ENCODE measurements at regions not wholly inside any gene's neighbourhood (a gene's known extent, or its start where the extent isn't known, plus 50 kb on each side); places are given as distances from the start of the nearest gene placed in this dataset.

DNA sequence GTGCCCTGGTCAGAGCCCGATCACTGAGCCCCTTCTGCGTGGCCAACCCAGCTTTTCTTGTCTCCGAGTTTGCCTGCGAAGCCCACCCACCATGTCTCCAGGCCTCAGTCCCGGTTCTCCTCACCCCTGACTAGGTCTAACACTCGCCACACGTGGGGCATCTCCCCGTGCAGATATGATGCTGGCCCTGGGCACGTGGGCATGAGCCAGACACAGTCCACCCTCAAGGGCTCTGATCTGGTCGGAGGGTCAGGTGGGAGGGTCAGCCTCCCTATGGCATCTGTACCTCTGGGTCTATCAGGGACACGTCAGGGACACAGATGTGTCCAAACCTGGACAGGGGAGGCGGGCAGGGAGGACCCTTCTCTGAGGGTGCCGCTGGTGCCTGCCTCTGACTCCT is 95.4 kb downstream of the RHOB start:
- no peak overlapping the region for H3K4me3 ChIP-seq
- no peak overlapping the region for H3K27ac ChIP-seq
- no peaks in the 10 kb centered on the region for H3K4me1 ChIP-seq
- H3K9me3 ChIP-seq, result peaks cover 6% of the 10 kb centered on the region
- TF ChIP-seq, protein P1, sequence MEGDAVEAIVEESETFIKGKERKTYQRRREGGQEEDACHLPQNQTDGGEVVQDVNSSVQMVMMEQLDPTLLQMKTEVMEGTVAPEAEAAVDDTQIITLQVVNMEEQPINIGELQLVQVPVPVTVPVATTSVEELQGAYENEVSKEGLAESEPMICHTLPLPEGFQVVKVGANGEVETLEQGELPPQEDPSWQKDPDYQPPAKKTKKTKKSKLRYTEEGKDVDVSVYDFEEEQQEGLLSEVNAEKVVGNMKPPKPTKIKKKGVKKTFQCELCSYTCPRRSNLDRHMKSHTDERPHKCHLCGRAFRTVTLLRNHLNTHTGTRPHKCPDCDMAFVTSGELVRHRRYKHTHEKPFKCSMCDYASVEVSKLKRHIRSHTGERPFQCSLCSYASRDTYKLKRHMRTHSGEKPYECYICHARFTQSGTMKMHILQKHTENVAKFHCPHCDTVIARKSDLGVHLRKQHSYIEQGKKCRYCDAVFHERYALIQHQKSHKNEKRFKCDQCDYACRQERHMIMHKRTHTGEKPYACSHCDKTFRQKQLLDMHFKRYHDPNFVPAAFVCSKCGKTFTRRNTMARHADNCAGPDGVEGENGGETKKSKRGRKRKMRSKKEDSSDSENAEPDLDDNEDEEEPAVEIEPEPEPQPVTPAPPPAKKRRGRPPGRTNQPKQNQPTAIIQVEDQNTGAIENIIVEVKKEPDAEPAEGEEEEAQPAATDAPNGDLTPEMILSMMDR (IDR thresholded peaks at IDR 0.05), result no peak
- H3K27me3 ChIP-seq (ENCODE audit: low read depth), result no peaks in the 10 kb centered on the region
- DNase-seq (no peak), ATAC-seq (no peak)
- no peaks in the 10 kb centered on the region for H3K36me3 ChIP-seq
- intact Hi-C loops (cut with DNase I), result no loop called here

DNA sequence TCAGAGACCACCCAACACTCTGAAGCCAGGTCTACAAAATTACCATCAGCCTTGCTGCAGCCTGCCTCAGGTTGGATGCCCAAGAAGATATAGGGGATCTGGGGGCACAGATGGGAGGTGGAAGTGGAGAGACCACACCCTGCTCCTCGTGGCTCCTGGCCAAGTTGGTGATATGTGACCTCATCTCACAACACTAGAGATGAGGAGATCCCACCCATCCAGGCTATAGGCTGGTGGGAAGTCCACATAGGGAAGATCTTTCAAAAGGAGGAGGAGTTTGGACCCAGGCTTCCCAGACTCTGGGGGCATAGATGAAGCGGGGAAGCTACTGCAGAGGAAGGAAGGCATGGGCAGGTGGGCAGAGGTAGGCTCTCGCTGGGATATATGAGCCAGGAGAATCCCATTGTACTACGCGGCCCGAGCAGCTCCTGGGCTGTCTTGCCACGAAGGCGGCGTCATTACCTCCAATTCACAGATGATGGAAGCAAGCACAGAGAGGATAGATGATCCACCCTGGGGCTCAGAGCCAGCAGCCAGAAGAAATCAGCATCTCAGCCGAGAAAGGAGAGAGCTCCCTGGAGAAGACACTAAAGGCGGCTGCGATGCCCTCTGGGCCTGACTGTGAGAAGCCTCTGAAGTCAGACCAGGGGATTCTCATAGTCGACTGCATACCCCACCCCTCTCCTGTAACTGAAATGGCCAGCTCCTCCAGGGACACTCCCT is 96.0 kb downstream of the RHOB start:
- Histone ChIP-seq H3K27me3 (ENCODE audit: low read depth) (no peaks in the 10 kb centered on the region), H3K27ac (no peak overlapping the region), H3K9me3 (peaks cover 6% of the 10 kb centered on the region), H3K4me1 (no peaks in the 10 kb centered on the region), H3K36me3 (no peaks in the 10 kb centered on the region), H3K4me3 (no peak overlapping the region)
- DNase-seq, result no peak
- ATAC-seq, result no peak
- intact Hi-C loops (cut with DNase I), result no loop called here
- TF ChIP-seq, protein P1 (IDR thresholded peaks at IDR 0.05), result no peak

DNA sequence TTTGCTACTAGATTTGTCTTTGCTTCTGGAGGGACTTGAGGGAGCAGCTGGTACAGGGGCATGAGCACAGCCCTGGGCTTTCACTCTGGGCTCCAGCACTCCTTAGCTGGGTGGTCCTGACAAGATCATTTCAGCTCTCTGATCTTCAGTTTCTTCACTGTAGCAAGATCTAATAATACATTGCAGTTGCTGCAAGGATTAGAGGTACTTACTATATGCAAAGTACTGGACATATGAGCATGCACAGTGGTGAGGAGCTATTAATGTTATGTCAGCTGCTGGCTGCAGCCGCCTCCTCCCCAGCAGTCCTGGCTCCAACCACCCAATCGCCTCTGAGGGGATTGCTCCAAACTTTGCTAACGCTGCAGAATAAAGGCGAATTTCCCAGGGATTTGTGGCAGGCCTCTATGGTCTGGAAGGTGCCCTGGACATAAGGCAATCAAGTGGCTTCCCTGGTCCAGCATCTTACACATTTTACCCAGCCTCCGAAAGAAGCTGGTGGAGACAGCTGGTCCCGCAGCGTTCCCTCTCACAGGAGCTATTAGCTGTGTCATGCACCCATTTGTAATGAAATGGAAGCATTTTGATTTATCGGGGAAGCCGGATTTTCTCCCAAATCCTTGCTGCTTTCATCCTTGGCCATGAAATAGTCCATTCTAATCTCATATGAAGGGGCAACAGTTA is 96.7 kb downstream of the RHOB start:
- no peaks in the 10 kb centered on the region for H3K4me1 ChIP-seq
- DNase-seq, result no peak
- H3K4me3 ChIP-seq, result no peak overlapping the region
- no peaks in the 10 kb centered on the region for H3K27me3 ChIP-seq (ENCODE audit: low read depth)
- peaks cover 6% of the 10 kb centered on the region for H3K9me3 ChIP-seq
- TF ChIP-seq, protein P1 (IDR thresholded peaks at IDR 0.05), result no peak
- H3K27ac ChIP-seq, result no peak overlapping the region
- intact Hi-C loops (cut with DNase I), result no loop called here
- no peaks in the 10 kb centered on the region for H3K36me3 ChIP-seq
- ATAC-seq, result no peak

DNA sequence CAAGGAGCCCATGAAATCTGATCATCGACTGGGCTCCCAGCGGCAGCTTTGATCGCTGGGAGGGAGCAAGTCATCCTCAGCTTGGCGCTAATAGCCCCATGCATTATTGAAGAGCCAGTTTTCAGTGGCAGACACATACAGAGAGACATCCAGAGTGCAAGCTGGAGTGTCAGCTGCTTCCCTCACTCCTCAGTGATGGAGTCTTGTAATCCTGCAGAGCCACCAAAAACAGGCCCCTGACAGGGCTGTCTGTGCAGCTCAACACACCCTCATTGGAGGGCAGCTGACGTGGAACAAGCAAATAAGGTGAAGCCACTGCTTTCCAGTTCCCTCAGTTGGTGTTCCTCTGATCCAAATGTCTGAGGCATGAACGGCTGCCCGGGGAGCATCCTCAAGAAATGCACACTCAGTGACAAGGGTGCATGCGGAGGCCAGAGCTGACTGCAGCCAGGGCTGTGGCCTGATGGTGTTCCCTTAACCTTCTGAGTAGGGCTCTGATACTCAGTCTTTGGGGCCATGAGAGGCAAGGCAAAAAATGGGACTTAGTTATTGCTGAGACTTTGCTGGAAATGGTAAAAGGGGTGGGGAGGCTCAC is 97.4 kb downstream of the RHOB start:
- DNase-seq (no peak), ATAC-seq (no peak)
- H3K36me3 ChIP-seq, result no peaks in the 10 kb centered on the region
- no peaks in the 10 kb centered on the region for H3K27me3 ChIP-seq (ENCODE audit: low read depth)
- H3K9me3 ChIP-seq, result peaks cover 6% of the 10 kb centered on the region
- no peak overlapping the region for H3K27ac ChIP-seq
- intact Hi-C loops (cut with DNase I), result no loop called here
- TF ChIP-seq, protein P1 (IDR thresholded peaks at IDR 0.05), result no peak
- no peak overlapping the region for H3K4me3 ChIP-seq
- H3K4me1 ChIP-seq, result no peaks in the 10 kb centered on the region

DNA sequence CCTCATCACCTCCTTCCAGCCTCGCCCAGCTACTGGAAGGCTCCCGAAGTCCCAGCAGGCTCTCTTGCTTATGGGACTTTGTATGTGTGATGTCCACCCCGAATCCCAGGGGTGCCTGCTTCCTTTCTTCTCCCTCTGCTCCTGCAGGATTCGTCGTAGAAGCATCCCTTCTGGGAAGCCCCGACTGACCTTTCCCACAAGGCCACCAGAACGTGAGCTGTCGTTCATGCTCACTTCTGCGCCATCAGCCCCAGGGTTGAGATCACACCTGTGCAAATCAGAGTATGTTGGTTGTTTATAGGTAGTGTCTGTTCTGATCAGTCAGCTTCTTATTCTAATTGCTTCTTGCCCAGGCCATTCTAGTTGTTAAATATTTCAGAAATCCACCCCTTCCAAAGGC is 101.8 kb downstream of the HS1BP3 start:
- H3K36me3 ChIP-seq, result no peaks in the 10 kb centered on the region
- no peaks in the 10 kb centered on the region for H3K27me3 ChIP-seq (ENCODE audit: low read depth)
- H3K9me3 ChIP-seq, result peaks cover 6% of the 10 kb centered on the region
- DNase-seq, result no peak
- no peak overlapping the region for H3K4me3 ChIP-seq
- intact Hi-C loops (cut with DNase I), result no loop called here
- no peak overlapping the region for H3K27ac ChIP-seq
- TF ChIP-seq, protein P1 (IDR thresholded peaks at IDR 0.05), result no peak
- peaks cover 3% of the 10 kb centered on the region for H3K4me1 ChIP-seq
- ATAC-seq, result no peak

Data from lower lobe of right lung (tissue), 2 donors.